Psoas muscle (tissue), 7 donors: ENCODE measurements at regions not wholly inside any gene's neighbourhood (a gene's known extent, or its start where the extent isn't known, plus 50 kb on each side); places are given as distances from the start of the nearest gene placed in this dataset.

Source experiments
- ATAC-seq, 4 donors: fragments of 200-7000 bp; cut with Tn5 transposase; one replicate each; pipeline ENCODE4 v1.9.1; 2020; ENCODE audit warnings: moderate library complexity in 3 of 4, mild to moderate bottlenecking in 2 of 4
- DNase-seq, 2 donors: peaks; one replicate each; pipeline ENCODE4 v3.0.0-alpha.2; 2020
- H3K27ac ChIP-seq: fragments of 200-600 bp; one replicate; pipeline ENCODE4 v1.8.0; 2022
- H3K27me3 ChIP-seq, 3 donors: fragments of 200-600 bp in 1 of 3; one replicate each; pipeline versions ENCODE4 v1.6.1 to v1.8.0; 2013 to 2022; ENCODE audit warnings: low read length in 2 of 3, mild to moderate bottlenecking in 2 of 3, moderate library complexity in 1 of 3; ENCODE audit not compliant: insufficient read depth in 3 of 3
- H3K36me3 ChIP-seq, 2 donors: fragments of 200-600 bp in 1 of 2; one replicate each; pipeline versions ENCODE4 v1.6.1 to v1.8.0; 2013 to 2022; ENCODE audit warnings: low read depth in 1 of 2, mild to moderate bottlenecking in 1 of 2, moderate library complexity in 1 of 2; ENCODE audit not compliant: insufficient read depth in 1 of 2
- H3K4me1 ChIP-seq: fragments of 200-600 bp; one replicate; pipeline ENCODE4 v1.8.0; 2022
- H3K4me3 ChIP-seq: fragments of 200-600 bp; one replicate; pipeline ENCODE4 v1.8.0; 2022; ENCODE audit warnings: mild to moderate bottlenecking
- H3K9me3 ChIP-seq: fragments of 200-600 bp; one replicate; pipeline ENCODE4 v1.8.0; 2022
- CTCF ChIP-seq: fragments of 200-600 bp; IDR thresholded peaks from one replicate; pipeline ENCODE4 v1.8.0; 2022; ENCODE audit warnings: antibody characterized with exemption
- WGBS, 3 donors: extraction: QIAGEN DNeasy Blood & Tissue Kit; methylation state at CpG; one replicate each; pipeline versions ENCODE4 v1.1.6 to v1.1.7; 2013; 5-methylcytosine and 5-hydroxymethylcytosine counted together
- intact Hi-C, 2 donors: fragments of 100-400 bp; cut with DNase I; formaldehyde crosslinking; loops; one replicate each; pipeline versions ENCODE4 v1.11.0 to v1.14.2; 2022
- donor health status: healthy with polysubstance abuse.
- donor health status: DM: no; HTN: no; CAD: no; lungs with moderate emphysema.
- donor health status: Bipolar disorder and iron deficiency.
- donor health status: healthy.
- donor health status: DM: yes; HTN: yes; CAD: no.
- donor health status: DM: no; HTN: no; CAD: no.
- donor health status: DM: yes; HTN: yes; CAD: no.

GRCh38 chr6:129921169-129921817 is 60.2 kb upstream of the TMEM244 start:
- DNase-seq (no peak), ATAC-seq (no peak)
- intact Hi-C loops: no loop called here
- Histone ChIP-seq H3K9me3 (no peaks in the 10 kb centered on the region), H3K27me3 (no peaks in the 10 kb centered on the region), H3K4me3 (no peak overlapping the region), H3K27ac (no peak overlapping the region), H3K36me3 (no peaks in the 10 kb centered on the region), H3K4me1 (no peaks in the 10 kb centered on the region)
- WGBS, 3 donors: 61 to 75% (median 62%) methylated on average over 3 of the region's 3 CpGs
- no peak for TF ChIP-seq CTCF

- TF ChIP-seq CTCF: no peak
- Histone ChIP-seq H3K4me1 (no peaks in the 10 kb centered on the region), H3K9me3 (no peaks in the 10 kb centered on the region), H3K27me3 (no peaks in the 10 kb centered on the region), H3K4me3 (no peak overlapping the region), H3K36me3 (no peaks in the 10 kb centered on the region), H3K27ac (no peak overlapping the region)
- 75 to 90% (median 87%) methylated on average over 7 of the region's 7 CpGs for WGBS, 3 donors
- ATAC-seq (no peak), DNase-seq (no peak)
- intact Hi-C loops: no loop called here
Measured at GRCh38 chr6:129920103-129920798, 59.1 kb upstream of the TMEM244 start.

- Histone ChIP-seq H3K4me1 (no peaks in the 10 kb centered on the region), H3K4me3 (no peak overlapping the region), H3K27me3 (no peaks in the 10 kb centered on the region), H3K27ac (no peak overlapping the region), H3K9me3 (no peaks in the 10 kb centered on the region), H3K36me3 (no peaks in the 10 kb centered on the region)
- TF ChIP-seq CTCF: no peak
- 55 to 74% (median 62%) methylated on average over 1 of the region's 1 CpG for WGBS, 3 donors
- intact Hi-C loops: no loop called here
- no peak for ATAC-seq
- DNase-seq: no peak
Measured at GRCh38 chr6:129911732-129912131, 50.6 kb upstream of the TMEM244 start.
